ENCODE measurements at regions not wholly inside any gene's neighbourhood (a gene's known extent, or its start where the extent isn't known, plus 50 kb on each side); places are given as distances from the start of the nearest gene placed in this dataset.

- TF ChIP-seq CTCF (IDR thresholded peaks at IDR 0.05): no peak
- TF ChIP-seq POLR2A (IDR thresholded peaks at IDR 0.05): no peak
Measured at GRCh38 chr4:75118739-75119138, 185.8 kb downstream of the PARM1 start.

All from esophagus squamous epithelium (tissue), 4 donors.